NCI-H2196 (cell line): ENCODE measurements at regions not wholly inside any gene's neighbourhood (a gene's known extent, or its start where the extent isn't known, plus 50 kb on each side); places are given as distances from the start of the nearest gene placed in this dataset.
"Not testable (repeated sequence)": the region's sequence is repeated elsewhere in the genome, so short reads cannot be mapped to it uniquely, and the experiment has no call there.

Source experiments
- DNase-seq: peaks from one replicate; lab custom pipeline; 2025; ENCODE audit not compliant: unreplicated experiment; lab: John Stamatoyannopoulos, UW

DNA sequence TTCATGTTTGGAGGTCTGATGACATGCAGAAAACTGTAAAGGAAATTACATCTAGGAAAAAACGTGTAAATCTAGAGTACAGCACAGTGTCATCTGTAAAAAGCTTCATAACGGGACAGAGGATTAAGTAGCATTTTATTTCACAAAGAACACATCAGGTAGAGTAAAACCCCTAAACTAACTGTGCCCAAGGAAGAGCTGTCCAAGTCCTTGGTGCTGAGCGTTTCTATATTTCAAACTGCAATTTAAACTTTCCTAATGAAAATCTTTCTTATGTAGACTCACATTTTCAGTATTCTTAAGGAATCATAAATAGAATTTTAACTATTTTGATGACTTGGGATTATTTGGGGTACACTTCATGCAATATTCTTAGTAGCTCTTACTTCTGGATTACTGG lies 646.2 kb downstream of the IPMK start:
- DNase-seq = no peak

DNA sequence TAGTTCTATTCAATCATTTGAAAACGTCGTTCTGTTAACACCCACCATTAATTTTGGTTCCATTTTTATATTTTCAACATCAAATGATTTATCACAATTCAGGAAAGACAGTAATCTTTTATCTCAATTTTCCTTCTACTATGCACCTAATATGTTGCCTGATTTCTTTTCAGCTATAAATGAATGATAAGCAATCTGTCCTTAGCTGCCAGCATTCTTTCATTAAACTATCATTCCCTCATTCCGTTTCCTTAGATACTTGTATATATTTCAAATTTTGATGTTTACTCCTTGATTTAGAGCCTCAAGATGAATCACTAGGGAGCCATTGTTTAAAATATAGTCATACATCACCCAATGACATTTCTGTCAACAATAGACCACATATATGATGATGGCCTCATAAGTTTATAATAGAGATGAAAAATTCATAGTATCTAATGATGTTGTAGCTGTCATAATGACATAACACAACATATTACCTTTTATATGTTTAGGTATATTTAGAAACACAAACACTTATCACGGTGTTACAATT lies 661.7 kb downstream of the IPMK start:
- DNase-seq = no peak

DNA sequence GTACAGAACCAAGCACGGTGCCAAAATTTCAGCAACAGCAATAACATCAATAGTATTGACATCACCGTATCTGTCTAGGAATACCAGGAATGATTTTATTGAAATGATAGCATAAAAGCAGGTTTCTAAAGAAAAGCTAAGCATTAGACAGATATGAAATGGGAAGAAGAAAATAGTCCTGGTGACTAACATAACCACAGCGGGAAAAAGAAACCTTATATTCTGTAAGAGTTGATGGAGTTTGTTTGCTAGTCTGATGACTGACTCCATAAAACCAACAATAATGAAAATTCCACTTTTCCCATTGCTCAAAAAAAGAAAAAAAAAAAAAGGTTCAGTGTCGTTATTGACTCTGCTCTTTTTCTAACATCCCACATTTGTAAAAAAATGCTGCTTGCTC lies 668.3 kb downstream of the IPMK start:
- no peak for DNase-seq

GRCh38 chr10:57593983-57594573 lies 673.6 kb downstream of the IPMK start:
- no peak for DNase-seq

DNA sequence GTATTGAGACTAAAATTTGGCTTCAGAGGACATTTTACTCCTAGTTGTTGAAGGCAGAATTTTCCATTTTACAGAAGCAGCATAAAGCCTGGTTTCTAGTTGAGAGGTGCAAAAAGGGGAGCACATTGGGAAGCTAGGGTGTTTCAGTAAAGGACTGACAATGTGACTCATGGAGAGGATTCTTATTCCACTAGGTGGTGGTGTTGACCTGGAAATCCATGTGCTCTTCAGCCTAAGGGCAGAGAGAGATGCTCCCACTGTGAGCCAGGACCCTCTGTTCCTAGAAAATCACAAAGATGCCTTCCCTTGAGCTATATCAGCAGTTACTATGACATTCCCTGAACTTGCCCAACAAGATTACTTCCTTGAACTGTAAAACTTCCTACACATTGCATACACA lies 687.8 kb downstream of the IPMK start:
- no peak for DNase-seq

DNA sequence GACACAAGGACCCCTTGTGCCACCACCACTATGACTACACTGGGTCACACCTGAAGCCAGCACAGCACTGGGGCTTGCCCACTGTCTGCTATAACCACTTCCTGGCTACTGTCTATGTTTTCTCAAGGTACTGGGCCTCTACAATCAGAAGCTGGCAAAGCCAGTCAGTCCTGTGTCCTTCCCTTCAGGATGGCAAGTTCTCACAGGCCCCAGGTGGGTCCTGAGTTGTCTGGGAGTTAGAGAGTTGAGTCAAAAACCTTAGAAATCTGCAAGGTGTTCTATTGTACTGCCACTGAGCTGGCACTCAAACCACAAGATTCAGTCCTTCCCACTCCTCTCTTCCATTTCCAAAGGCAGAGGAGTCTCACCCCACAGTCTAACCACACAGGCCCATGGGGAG lies 705.5 kb downstream of the IPMK start:
- no peak for DNase-seq

DNA sequence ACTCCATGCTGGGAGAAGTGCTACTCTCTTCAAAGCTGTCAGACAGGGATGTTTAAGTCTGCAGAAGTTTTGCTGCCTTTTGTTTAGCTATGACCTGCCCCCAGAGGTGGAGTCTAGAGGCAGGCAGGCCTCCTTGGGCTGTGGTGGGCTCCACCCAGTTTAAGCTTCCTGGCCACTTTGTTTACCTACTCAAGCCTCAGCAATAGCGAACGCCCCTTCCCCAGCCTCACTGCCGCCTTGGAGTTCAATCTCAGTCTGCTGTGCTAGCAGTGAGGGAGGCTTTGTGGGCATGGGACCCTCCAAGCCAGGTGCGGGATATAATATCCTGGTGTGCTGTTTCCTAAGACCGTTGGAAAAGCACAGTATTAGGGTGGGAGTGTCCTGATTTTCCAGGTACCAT lies 715.9 kb downstream of the IPMK start:
- not testable (repeated sequence) for DNase-seq

DNA sequence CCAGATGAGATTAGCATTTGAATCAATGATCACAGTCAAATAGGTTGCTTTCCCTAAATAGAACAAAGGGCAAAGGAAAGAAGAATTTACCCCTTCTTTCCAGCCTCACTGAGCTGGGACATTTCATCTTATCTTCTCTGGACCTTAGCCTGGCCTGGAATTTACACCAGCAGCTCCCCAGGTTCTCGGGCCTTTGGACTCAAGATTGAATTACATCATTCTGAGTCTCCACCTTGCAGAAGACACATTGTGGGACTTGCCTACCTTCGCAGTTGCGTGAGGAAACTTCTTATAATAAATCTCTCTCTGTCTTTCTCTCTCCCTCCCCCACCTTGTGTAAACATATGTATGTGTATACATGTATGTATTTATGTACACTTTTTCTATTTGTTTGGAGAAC lies 732.4 kb downstream of the IPMK start:
- no peak for DNase-seq

GRCh38 chr10:57513637-57514036 lies 754.1 kb downstream of the IPMK start:
- DNase-seq = no peak

DNA sequence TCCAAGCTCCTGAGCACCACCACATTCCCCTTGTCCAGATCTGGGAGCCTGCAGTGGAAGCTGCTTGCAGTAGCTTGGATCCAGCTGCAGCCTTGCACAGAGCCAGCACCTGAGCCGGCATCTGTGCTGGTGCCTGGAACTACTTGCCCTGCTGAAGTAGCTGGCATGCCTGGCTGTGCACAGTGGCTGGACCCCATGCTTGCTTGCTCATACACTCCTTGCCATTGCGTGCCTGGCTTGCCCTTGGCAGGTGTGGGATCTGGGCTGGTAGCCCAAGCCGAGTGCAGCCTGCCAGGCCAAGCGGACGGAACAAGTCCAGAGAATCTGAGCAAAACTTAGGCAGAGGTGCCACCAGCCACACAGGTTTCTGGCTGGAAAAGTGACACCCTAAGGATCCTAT lies 759.9 kb downstream of the IPMK start:
- DNase-seq = no peak

DNA sequence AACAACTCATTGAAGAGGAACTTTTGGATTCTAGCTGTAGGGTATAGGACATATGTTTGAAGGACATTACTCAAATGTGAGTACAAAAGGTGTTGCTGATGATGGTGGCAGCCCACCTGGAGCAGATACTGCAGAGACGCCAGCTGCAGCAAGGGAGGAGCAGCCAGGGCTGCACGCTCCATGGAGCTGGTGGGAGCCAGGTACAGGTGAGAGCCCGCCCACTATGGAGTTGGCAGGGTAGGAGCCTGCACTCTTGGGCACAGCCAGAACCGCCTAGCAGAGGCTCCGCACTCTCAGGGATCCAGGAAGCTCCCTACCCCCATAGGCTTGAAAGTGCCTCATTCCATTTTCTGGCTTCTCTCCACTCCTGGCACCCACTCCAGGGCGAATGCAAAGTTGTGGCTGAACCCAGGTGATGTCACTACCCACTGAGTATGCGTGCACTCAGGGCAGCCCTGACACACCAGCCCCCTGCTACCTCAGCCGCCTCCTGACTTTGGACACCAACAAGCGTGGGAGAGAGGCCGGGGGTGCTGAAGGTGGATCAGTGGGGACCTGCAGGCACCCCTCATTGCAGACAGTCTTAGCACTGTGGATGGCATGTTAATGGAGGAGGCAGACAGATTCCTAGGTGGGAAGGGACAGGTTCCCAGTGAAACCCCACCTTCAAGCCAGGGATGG lies 761.1 kb downstream of the IPMK start:
- DNase-seq = no peak

GRCh38 chr10:57494486-57494885 lies 773.2 kb downstream of the IPMK start:
- no peak for DNase-seq

- DNase-seq = no peak
Measured at GRCh38 chr10:57482259-57482658, 785.4 kb downstream of the IPMK start.

DNA sequence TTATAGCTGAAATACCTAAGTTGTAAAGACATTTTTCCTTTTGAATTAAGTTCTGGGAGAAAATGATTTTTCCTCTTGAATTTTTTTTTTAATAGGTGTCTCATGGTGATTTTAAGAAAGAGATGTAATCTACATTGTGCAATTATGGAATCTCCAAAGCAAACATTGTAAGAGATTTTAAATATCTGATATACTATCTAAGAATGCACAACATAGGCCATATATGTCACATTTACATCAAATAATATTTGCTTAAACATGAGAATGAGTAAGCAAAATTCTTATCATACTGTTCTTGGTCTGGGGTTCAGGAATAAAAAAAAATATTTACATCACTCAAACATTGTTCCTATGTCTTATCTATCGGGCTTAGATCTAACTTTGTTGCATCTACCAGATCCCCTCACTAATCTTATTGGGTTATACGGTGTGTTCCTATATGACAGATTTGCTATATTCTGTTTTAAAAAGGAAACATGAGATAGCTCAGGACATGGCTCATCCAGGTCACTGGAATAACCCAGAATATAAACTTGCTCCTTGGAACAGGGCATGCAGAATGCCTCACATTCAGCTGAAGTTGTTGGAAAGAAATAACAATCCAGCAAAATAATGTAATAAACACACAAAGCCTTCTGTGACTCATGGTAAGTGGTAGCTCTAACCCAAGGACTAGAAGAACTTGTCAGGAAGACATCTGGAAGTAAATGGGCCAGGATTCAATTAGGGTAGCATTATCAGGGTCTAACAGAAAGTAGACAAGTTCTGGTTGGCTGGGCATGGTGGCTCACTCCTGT lies 794.7 kb downstream of the IPMK start:
- no peak for DNase-seq

- no peak for DNase-seq
Measured at GRCh38 chr10:57468894-57469432, 798.7 kb downstream of the IPMK start.

DNA sequence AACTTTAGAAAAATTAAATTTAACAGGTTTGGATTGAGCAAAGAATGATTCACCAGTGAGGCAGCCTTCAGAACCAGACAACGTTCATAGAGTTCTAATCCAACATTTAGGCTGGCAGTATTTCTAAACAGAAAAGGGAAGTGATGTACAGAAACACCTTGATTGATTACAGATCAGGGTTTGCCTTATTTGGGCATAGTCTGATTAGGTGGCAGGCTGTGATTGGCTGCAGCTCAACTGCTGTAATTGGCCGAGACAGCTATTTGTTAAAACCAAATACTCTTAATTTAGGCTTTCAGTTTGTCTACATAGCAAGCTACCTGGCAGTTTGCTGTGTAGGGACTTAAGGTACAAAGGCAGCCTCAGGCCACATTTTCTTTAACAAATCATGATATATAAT lies 802.5 kb downstream of the IPMK start:
- no peak for DNase-seq

GRCh38 chr10:57460540-57460939 lies 807.2 kb downstream of the IPMK start:
- DNase-seq = no peak

GRCh38 chr10:57457972-57458512 lies 809.7 kb downstream of the IPMK start:
- no peak for DNase-seq

DNA sequence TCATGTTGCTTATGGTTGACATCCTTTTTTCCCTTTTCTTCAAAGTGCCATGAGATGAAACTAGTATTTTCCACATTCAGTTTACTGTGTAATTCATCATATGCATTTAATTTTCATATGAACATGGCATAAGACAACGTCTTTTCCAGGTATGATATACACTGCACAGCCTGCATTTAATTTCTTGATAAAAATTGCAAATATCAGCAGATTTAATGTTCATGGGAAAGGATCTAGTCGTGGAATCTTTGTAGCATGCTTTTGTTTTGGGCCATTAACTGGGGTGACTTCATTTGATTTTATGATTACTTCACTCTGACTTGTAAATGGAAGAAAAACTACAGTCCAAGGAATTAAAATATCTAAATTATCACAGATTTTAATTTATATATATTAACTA lies 837.3 kb downstream of the IPMK start:
- DNase-seq = no peak

DNA sequence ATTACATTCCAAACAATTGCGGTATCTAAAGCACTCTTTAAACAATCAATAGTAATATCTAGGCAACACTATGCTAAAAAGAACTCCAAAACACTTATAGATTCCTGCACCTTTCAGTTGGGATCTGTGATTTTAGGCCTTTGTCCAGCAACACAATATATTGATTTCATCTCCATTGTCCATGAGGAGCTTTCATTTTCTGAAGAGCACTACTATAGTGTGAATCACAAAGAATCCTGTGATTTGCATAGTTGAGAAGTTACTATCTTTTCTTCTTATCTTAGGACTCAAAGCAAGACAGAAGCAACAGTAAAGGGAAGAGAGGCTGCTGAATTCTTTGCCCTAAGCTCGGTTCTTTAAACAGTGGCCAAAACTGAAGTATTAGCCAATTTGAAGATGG lies 846.8 kb downstream of the IPMK start:
- DNase-seq = no peak

GRCh38 chr10:57418476-57418875 lies 849.2 kb downstream of the IPMK start:
- no peak for DNase-seq

DNA sequence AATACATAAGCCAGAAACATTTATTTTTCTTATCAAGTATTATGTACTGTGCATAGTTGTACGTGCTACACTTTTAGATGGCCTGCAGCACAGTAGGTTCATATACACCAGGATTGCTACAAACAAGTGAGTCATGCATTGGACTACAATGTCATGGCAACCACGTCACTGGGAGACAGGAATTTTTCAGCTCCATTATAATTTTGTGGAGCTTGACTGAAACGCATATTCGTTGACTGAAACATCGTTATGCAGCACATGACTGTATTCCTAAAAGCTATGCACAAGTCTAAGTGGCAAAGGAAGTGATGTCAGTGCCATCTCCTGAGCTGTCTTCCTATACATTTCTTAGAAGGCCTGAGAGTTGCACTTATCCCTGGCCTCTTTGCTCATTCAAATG lies 871.8 kb downstream of the IPMK start:
- no peak for DNase-seq
